ENCODE measurements at regions not wholly inside any gene's neighbourhood (a gene's known extent, or its start where the extent isn't known, plus 50 kb on each side); places are given as distances from the start of the nearest gene placed in this dataset.
A peak's percentile ranks its signal among the peaks of the same experiment; 100 is the strongest.

DNA sequence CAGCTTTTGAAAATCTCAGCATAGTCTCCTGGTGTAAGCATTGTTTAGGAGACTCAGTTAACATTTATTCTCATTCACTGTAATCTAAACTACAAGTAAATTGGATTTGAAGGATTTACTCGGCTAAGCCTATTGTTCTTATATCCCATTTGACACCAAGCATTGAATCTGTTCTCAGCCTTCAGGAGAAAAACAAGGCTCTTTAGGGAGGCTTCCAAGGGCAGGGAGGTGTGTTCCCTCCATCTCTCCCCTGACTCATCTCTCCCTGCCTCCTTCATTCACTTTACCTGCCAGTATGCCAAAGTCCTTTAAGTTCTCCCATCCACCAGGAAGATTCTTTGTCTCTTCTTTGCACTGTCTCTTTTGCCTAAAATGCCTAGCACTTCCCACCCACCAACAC is 347.8 kb downstream of the MFSD1 start:
- H3K27me3 Mint-ChIP-seq = no peaks in the 10 kb centered on the region
- no peak overlapping the region for H3K27ac Mint-ChIP-seq
- H3K9me3 Mint-ChIP-seq = no peaks in the 10 kb centered on the region
- no peak for ATAC-seq
- H3K4me3 Mint-ChIP-seq = no peak overlapping the region
- no peaks in the 10 kb centered on the region for H3K36me3 Mint-ChIP-seq
- no peaks in the 10 kb centered on the region for H3K4me1 Mint-ChIP-seq

- Mint-ChIP-seq H3K4me3 (no peak overlapping the region), H3K36me3 (no peaks in the 10 kb centered on the region), H3K27me3 (no peaks in the 10 kb centered on the region), H3K4me1 (no peaks in the 10 kb centered on the region), H3K27ac (no peak overlapping the region), H3K9me3 (no peaks in the 10 kb centered on the region)
- ATAC-seq = peak; percentile 40
Measured at GRCh38 chr3:159150180-159150579, 348.3 kb downstream of the MFSD1 start.

GRCh38 chr3:159151130-159151529 is 349.3 kb downstream of the MFSD1 start:
- Mint-ChIP-seq H3K27ac (no peak overlapping the region), H3K27me3 (no peaks in the 10 kb centered on the region), H3K4me3 (no peak overlapping the region), H3K4me1 (no peaks in the 10 kb centered on the region), H3K9me3 (no peaks in the 10 kb centered on the region), H3K36me3 (no peaks in the 10 kb centered on the region)
- ATAC-seq = no peak

GRCh38 chr3:159157275-159157674 is 355.4 kb downstream of the MFSD1 start:
- ATAC-seq = no peak
- Mint-ChIP-seq H3K27me3 (no peaks in the 10 kb centered on the region), H3K27ac (no peak overlapping the region), H3K36me3 (no peaks in the 10 kb centered on the region), H3K4me3 (no peak overlapping the region), H3K9me3 (no peaks in the 10 kb centered on the region), H3K4me1 (no peaks in the 10 kb centered on the region)

DNA sequence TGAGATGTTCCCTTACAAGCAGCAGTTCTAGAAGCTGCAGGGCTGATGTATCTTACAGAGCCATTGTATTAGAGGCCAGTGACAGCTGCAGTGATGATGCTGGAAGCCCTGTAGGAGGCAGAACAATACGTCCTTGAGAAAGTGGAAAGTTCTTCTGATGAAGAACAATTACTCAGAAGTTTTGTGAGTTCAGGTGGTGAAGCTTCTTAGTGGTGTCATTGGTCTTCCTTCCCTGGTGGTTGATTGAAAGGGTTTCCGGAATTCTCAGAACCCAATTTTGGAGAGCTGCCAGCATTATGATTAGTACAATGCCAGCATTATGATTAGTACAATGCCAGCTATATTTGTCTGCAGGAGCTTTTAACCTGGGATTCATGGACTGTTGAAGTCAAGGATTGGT is 356.4 kb downstream of the MFSD1 start:
- no peak overlapping the region for H3K27ac Mint-ChIP-seq
- ATAC-seq = no peak
- no peaks in the 10 kb centered on the region for H3K9me3 Mint-ChIP-seq
- H3K4me1 Mint-ChIP-seq = no peaks in the 10 kb centered on the region
- H3K36me3 Mint-ChIP-seq = no peaks in the 10 kb centered on the region
- no peak overlapping the region for H3K4me3 Mint-ChIP-seq
- H3K27me3 Mint-ChIP-seq = no peaks in the 10 kb centered on the region

GRCh38 chr3:159158801-159159200 is 356.9 kb downstream of the MFSD1 start:
- Mint-ChIP-seq H3K27me3 (no peaks in the 10 kb centered on the region), H3K36me3 (no peaks in the 10 kb centered on the region), H3K4me1 (no peaks in the 10 kb centered on the region), H3K9me3 (no peaks in the 10 kb centered on the region), H3K27ac (no peak overlapping the region), H3K4me3 (no peak overlapping the region)
- ATAC-seq = peak; percentile 24

DNA sequence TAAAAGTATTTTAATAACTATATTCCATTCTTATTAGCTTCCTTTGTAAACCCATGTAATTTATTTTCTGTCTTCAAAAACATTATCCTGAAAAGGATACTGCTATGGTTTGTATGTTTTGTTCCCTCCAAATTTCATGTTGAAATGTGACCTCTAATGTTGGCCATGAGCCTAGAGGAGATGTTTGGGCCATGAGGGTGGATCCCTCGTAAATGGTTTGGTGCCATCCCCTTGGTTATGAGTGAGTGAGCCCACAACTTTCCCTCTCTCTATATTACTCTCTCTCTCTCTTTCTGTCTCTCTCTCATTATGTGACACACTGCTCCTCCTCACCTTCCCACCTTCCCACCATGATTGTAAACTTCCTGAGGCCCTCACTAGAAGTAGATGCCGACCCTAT is 357.7 kb downstream of the MFSD1 start:
- no peak overlapping the region for H3K27ac Mint-ChIP-seq
- H3K4me1 Mint-ChIP-seq = no peaks in the 10 kb centered on the region
- H3K4me3 Mint-ChIP-seq = no peak overlapping the region
- H3K9me3 Mint-ChIP-seq = no peaks in the 10 kb centered on the region
- peak; percentile 34 for ATAC-seq
- H3K27me3 Mint-ChIP-seq = no peaks in the 10 kb centered on the region
- no peaks in the 10 kb centered on the region for H3K36me3 Mint-ChIP-seq

DNA sequence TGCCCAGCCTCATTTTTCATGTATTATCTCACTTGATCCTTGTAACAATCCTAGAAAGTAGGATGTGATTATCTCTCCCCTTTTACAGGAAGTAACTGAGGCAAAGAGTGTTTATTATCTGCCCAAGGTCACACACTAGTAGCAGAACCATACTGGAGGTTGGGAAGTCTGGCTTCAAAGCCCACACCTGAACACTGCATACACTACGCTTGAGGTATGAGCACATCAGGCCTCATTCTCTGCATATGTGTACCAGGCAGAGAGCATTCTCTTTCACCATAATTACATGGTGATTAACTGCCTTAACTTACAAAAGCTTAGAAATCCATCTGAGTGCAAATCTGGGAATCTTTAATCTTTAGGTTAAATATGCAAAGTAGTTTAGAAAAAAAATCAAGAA is 361.8 kb downstream of the MFSD1 start:
- Mint-ChIP-seq H3K9me3 (no peaks in the 10 kb centered on the region), H3K27me3 (no peaks in the 10 kb centered on the region), H3K4me3 (no peak overlapping the region), H3K36me3 (no peaks in the 10 kb centered on the region), H3K4me1 (no peaks in the 10 kb centered on the region), H3K27ac (no peak overlapping the region)
- ATAC-seq = no peak

GRCh38 chr3:159165961-159166360 is 364.1 kb downstream of the MFSD1 start:
- H3K4me1 Mint-ChIP-seq = no peaks in the 10 kb centered on the region
- ATAC-seq = no peak
- no peaks in the 10 kb centered on the region for H3K36me3 Mint-ChIP-seq
- no peaks in the 10 kb centered on the region for H3K9me3 Mint-ChIP-seq
- H3K4me3 Mint-ChIP-seq = no peak overlapping the region
- no peak overlapping the region for H3K27ac Mint-ChIP-seq
- no peaks in the 10 kb centered on the region for H3K27me3 Mint-ChIP-seq

DNA sequence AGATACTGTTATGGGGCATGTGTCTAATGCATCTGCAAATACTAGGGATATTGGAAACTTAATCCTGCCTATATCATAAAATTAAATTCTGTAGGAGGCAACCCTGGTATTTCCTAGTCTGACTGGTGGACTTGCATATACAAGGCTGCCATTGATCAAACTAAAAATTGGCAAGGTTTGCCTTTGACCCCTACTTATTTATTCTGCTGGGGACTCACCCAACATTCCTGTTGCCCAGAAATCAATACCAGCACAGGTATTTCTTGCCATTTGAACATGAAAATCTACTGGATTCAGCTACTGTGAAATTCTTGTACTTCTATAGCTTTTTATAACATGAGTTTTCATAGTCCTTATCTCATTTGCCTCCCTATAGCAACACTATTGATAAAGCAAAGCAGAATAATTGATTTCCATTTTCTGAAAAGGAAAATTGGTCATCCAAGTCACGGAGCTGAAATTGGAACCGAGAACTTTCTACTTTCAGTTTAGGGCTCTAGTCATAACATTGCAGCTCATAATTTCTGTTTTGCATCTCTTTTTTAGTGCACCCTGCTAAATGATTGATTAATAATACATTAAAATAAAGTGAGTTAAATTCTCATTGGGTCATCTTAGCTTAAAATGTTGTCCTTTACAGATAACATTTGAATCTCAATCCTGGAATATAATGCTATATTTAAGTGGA is 365.2 kb downstream of the MFSD1 start:
- H3K9me3 Mint-ChIP-seq = no peaks in the 10 kb centered on the region
- H3K36me3 Mint-ChIP-seq = no peaks in the 10 kb centered on the region
- H3K4me1 Mint-ChIP-seq = no peaks in the 10 kb centered on the region
- no peak overlapping the region for H3K27ac Mint-ChIP-seq
- no peak overlapping the region for H3K4me3 Mint-ChIP-seq
- no peaks in the 10 kb centered on the region for H3K27me3 Mint-ChIP-seq
- no peak for ATAC-seq

DNA sequence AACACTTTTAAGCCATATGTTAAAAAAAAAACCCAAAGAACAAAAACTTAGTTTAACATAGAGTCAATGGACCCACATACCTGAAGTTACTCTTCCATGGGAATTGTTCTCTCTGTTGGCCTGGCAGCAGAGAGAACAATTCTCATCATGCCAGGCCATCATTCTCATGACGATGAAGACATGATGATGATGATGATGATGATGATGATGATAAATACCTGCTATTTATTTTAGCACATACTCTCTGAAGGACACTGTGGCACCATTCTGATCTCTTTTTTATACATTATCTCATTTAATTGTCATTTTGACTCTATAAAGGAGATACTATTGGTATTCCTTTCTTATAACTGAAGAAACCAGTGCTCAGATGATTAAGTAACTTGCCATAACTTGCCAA is 366.9 kb downstream of the MFSD1 start:
- Mint-ChIP-seq H3K27ac (no peak overlapping the region), H3K36me3 (no peaks in the 10 kb centered on the region), H3K4me1 (no peaks in the 10 kb centered on the region), H3K9me3 (no peaks in the 10 kb centered on the region), H3K4me3 (no peak overlapping the region), H3K27me3 (no peaks in the 10 kb centered on the region)
- ATAC-seq = no peak

DNA sequence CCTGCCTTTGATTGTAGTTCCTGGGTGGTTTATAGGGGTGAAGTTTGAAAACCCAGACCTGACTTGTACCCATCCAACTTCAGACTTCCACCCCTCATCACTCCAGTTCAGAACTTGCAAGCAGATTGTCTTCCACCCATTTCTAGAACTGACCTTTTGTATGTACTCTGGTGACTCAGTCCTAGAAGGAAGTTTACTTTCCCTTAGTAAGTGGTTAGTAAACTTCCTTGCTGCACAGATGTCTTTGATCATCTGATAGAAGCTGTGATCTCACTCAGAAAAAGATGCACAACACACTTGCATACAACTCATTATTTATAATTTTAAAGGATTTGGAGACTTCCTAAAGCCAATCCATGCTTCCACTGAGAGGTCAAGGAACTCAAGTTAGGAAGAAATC is 368.0 kb downstream of the MFSD1 start:
- Mint-ChIP-seq H3K27ac (no peak overlapping the region), H3K36me3 (no peaks in the 10 kb centered on the region), H3K4me1 (no peaks in the 10 kb centered on the region), H3K4me3 (no peak overlapping the region), H3K27me3 (no peaks in the 10 kb centered on the region), H3K9me3 (no peaks in the 10 kb centered on the region)
- peak; percentile 39 for ATAC-seq

GRCh38 chr3:159170436-159171003 is 368.7 kb downstream of the MFSD1 start:
- H3K27ac Mint-ChIP-seq = no peak overlapping the region
- H3K4me3 Mint-ChIP-seq = no peak overlapping the region
- no peaks in the 10 kb centered on the region for H3K27me3 Mint-ChIP-seq
- H3K36me3 Mint-ChIP-seq = no peaks in the 10 kb centered on the region
- H3K9me3 Mint-ChIP-seq = no peaks in the 10 kb centered on the region
- ATAC-seq = no peak
- no peaks in the 10 kb centered on the region for H3K4me1 Mint-ChIP-seq

DNA sequence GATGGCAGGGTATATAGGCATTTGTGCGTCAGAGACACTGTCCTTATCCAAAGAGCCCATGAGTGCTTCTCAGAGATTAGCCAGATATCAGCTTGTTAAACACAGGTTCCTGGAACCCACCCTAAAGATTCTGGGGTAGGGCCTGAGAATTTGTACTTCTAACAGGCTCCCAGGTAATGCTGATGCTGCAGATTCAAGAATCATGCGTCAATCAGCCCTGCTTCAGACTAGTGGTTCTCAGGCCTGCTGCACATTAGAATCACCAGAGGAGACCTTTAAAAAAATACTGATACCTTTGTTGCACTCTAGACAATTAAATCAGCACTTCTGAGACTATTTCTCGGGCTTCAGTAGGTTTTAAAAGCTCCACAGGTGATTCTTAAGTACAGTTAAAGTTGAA is 369.5 kb downstream of the MFSD1 start:
- Mint-ChIP-seq H3K36me3 (no peaks in the 10 kb centered on the region), H3K27me3 (no peaks in the 10 kb centered on the region), H3K9me3 (no peaks in the 10 kb centered on the region), H3K27ac (no peak overlapping the region), H3K4me3 (no peak overlapping the region), H3K4me1 (no peaks in the 10 kb centered on the region)
- ATAC-seq = no peak

- no peak overlapping the region for H3K4me3 Mint-ChIP-seq
- no peak overlapping the region for H3K27ac Mint-ChIP-seq
- no peaks in the 10 kb centered on the region for H3K36me3 Mint-ChIP-seq
- H3K9me3 Mint-ChIP-seq = no peaks in the 10 kb centered on the region
- no peaks in the 10 kb centered on the region for H3K4me1 Mint-ChIP-seq
- ATAC-seq = no peak
- H3K27me3 Mint-ChIP-seq = no peaks in the 10 kb centered on the region
Measured at GRCh38 chr3:159172473-159172872, 370.6 kb downstream of the MFSD1 start.

- no peak for ATAC-seq
Measured at GRCh38 chr3:159174715-159175692, 373.1 kb downstream of the MFSD1 start.

More at GRCh38 chr3:159174715-159175692, 373.1 kb downstream of the MFSD1 start:
- no peaks in the 10 kb centered on the region for H3K27me3 Mint-ChIP-seq
- no peaks in the 10 kb centered on the region for H3K36me3 Mint-ChIP-seq
- H3K9me3 Mint-ChIP-seq = no peaks in the 10 kb centered on the region
- no peaks in the 10 kb centered on the region for H3K4me1 Mint-ChIP-seq
- H3K27ac Mint-ChIP-seq = no peak overlapping the region
- no peak overlapping the region for H3K4me3 Mint-ChIP-seq

All from stimulated activated memory B cell treated with anti-CD40 and anti-IgM and Interleukin-4, amounts not matched to agents 10 μg/mL and 1 μg/mL and 100 μg/mL, for 72 hours (primary cell).